GM10248 (cell line): ENCODE measurements at regions not wholly inside any gene's neighbourhood (a gene's known extent, or its start where the extent isn't known, plus 50 kb on each side); places are given as distances from the start of the nearest gene placed in this dataset.

Experiments used
- CTCF ChIA-PET: fragments of 300-600 bp; sonication (Branson Sonifier 250); formaldehyde crosslinking; extraction: SDS; loops from one replicate; lab custom pipeline; 2021; ENCODE audit warnings: antibody characterized with exemption; lab: Yijun Ruan, JAX
- POLR2A ChIA-PET: fragments of 350-650 bp; sonication (Branson Sonifier 250); formaldehyde crosslinking; extraction: SDS; loops from one replicate; lab custom pipeline; 2020; ENCODE audit warnings: antibody characterized with exemption; lab: Yijun Ruan, JAX
- DNase-seq: peaks from one replicate; pipeline ENCODE4 v3.0.0; 2012; ENCODE audit errors: extremely low spot score
- TF ChIP-seq, protein P1 (sequence below): IDR thresholded peaks from 2 replicates; pipeline ENCODE4 v1.5.1; 2012; ENCODE audit warnings: mild to moderate bottlenecking, low read depth; ENCODE audit errors: extremely low read depth, missing control alignments, control extremely low read depth

DNA sequence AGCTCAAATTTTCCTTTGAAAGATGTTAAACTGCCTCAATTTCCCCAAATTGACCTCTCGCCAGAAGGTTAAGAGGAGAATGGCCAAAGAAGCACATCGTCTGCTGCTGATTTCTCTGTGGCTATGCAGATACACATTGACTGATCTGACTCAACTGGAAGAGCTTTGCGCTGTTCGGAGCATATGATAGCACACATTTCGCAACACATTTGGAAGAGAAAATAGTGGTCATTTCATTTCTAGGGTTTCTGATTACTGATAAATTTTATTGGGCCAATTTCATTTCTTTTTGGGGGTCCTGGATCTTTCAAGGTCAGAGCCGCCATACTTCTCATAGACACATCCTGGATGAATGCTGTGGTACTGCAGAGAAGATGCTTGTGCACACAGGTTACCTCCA lies 138.5 kb downstream of the TMEM200C start:
- no peak for DNase-seq
- TF ChIP-seq, protein P1, sequence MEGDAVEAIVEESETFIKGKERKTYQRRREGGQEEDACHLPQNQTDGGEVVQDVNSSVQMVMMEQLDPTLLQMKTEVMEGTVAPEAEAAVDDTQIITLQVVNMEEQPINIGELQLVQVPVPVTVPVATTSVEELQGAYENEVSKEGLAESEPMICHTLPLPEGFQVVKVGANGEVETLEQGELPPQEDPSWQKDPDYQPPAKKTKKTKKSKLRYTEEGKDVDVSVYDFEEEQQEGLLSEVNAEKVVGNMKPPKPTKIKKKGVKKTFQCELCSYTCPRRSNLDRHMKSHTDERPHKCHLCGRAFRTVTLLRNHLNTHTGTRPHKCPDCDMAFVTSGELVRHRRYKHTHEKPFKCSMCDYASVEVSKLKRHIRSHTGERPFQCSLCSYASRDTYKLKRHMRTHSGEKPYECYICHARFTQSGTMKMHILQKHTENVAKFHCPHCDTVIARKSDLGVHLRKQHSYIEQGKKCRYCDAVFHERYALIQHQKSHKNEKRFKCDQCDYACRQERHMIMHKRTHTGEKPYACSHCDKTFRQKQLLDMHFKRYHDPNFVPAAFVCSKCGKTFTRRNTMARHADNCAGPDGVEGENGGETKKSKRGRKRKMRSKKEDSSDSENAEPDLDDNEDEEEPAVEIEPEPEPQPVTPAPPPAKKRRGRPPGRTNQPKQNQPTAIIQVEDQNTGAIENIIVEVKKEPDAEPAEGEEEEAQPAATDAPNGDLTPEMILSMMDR: no peak
- ChIA-PET CTCF (interaction anchor here (2.4 kb wide), 1 partner anchor 10 kb away, joined by 8 read pairs; no protein-coding TSS in a partner anchor), POLR2A (no interaction called here)

DNA sequence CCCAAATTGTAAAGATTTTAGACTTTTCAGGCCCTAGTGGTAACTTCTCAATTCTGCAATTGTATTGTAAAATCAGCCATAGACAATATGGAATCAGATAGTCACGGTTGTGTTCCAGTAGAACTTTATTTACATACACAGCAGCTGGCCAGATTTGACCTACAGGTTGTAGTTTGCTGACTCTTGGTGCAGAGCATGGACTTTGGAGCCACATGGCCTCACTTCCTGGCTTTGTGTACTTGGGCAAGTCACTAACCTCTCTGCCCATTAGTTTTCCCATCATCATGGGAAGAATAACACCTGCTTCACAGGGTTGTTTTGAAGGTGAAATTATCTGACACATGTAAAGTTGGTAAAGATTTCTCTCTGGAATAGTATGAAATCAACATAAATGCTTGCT lies 147.6 kb downstream of the TMEM200C start:
- DNase-seq: no peak
- TF ChIP-seq, protein P1: no peak
- CTCF ChIA-PET: no interaction called here
- POLR2A ChIA-PET: no interaction called here

DNA sequence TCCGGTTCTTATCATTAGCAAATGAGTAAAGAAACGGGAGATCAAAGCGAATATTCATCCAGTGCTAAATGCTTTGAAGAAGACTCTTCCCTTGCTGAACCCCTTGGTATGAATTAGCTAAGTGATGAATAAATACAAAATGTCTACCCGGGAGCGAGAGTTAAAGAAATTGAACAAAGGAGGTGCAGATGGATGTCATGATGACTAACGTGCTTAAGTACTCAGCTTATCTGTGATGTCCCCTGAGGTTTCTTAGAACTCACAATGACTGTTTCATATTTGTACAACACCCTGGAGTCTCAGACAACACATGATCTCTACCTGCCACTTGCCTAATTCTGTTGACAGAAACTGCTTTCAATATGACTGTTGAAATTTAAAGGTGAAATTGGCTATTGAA lies 148.5 kb downstream of the TMEM200C start:
- TF ChIP-seq, protein P1: no peak
- ChIA-PET CTCF (interaction anchor here (1.3 kb wide), 1 partner anchor 31 kb away, joined by 4 read pairs; no protein-coding TSS in a partner anchor), POLR2A (no interaction called here)
- DNase-seq: no peak

DNA sequence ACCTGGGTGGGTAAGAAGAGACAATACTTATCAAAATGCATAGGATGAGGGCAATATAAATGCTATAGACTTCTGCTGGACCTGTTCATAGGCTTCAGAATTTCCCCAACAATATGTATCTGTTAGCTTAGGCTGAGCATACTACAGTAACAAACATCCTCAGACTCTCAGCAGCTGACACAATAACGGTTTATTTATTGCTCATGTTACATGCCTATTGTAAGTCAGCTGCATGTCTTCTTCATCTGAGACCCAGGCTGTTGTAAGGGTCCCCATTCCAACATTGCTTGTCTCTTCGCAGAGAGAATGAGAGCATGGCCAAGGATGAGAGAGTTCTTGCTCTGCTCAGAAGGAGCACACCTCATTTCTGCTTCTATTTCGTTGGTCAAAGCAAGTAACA lies 150.7 kb downstream of the TMEM200C start:
- POLR2A ChIA-PET: no interaction called here
- no peak for DNase-seq
- CTCF ChIA-PET: no interaction called here
- TF ChIP-seq, protein P1: no peak

DNA sequence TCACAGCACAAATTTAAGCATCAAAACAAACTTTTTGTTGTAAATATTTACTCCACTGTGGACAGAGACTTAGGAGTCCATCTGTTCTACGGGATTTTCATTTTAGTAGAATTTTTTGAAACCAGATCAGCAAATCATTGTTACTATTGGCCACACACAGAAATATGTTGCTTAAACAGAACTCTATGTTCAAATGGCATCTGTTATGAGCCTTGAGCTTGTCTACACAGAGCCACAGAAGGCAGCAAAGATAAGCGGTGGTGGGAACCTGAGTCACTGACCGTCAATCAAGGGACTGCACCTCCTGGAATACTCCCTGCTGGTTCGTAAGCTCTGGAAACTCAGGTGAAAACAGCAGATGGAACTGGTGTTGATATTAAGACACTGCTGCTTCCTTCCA lies 156.8 kb downstream of the TMEM200C start:
- POLR2A ChIA-PET: no interaction called here
- TF ChIP-seq, protein P1: no peak
- CTCF ChIA-PET: no interaction called here
- DNase-seq: no peak

DNA sequence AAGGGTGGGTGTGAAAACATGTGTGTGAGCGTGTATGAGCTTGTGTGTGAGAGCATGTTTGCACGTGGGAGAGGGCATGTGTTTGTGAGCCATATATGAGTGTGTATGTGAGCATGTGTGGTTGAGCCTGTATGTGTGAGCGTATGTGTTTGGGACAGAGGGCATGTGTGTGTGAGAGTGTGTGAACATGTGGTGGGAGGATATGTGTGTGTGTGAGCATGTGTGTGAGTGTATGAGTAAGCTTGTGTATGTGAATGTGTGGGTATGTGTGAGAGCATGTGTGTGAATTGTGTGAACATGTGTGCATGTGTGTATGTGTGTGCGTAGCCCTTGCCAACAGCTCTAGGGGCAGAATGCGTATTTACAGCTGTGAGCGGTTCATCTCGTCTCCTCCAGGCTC lies 163.0 kb downstream of the TMEM200C start:
- no peak for DNase-seq
- TF ChIP-seq, protein P1: no peak
- ChIA-PET POLR2A (interaction anchor here (0.7 kb wide), 1 partner anchor 125 kb away, joined by 3 read pairs; no protein-coding TSS in a partner anchor), CTCF (interaction anchor here (2.0 kb wide), 1 partner anchor 9 kb away, joined by 6 read pairs; no protein-coding TSS in a partner anchor)
